Natural killer cell (primary cell): ENCODE measurements at regions not wholly inside any gene's neighbourhood (a gene's known extent, or its start where the extent isn't known, plus 50 kb on each side); places are given as distances from the start of the nearest gene placed in this dataset.

Experiments
- ATAC-seq, 3 donors: fragments of 150-1000 bp in 2 of 3; fragments of 200-7000 bp in 1 of 3; cut with Tn5 transposase; 1 replicate in 1 of 3; 2 replicates in 2 of 3; pipeline ENCODE4 v1.10.0; 2021; ENCODE audit warnings: mild to moderate bottlenecking in 2 of 3, moderate library complexity in 2 of 3
- DNase-seq, 2 donors: peaks; one replicate each; pipeline versions ENCODE4 v3.0.0 to v3.0.0-alpha.2; 2013 to 2021; ENCODE audit warnings: mixed read lengths in 1 of 2
- H3K27ac ChIP-seq: one replicate; pipeline ENCODE4 v1.5.1; 2013; ENCODE audit warnings: mild to moderate bottlenecking, low read length
- H3K27me3 ChIP-seq: one replicate; pipeline ENCODE4 v1.6.1; 2013; ENCODE audit warnings: low read length; ENCODE audit not compliant: control insufficient read depth, insufficient read depth
- H3K36me3 ChIP-seq: one replicate; pipeline ENCODE4 v1.6.1; 2013; ENCODE audit warnings: low read length; ENCODE audit not compliant: control insufficient read depth, insufficient read depth
- H3K4me1 ChIP-seq: one replicate; pipeline ENCODE4 v1.6.1; 2013; ENCODE audit warnings: low read length; ENCODE audit not compliant: control insufficient read depth, insufficient read depth
- H3K4me3 ChIP-seq: one replicate; pipeline ENCODE4 v1.5.1; 2013; ENCODE audit warnings: low read length
- H3K9me3 ChIP-seq: one replicate; pipeline ENCODE4 v1.6.1; 2013; ENCODE audit warnings: low read length; ENCODE audit not compliant: control insufficient read depth, insufficient read depth
- H3K27ac Mint-ChIP-seq, 2 donors: one replicate each; pipeline ENCODE4 v1.8.0; 2022; ENCODE audit warnings: mild to moderate bottlenecking in 2 of 2, mixed read lengths in 2 of 2, moderate library complexity in 1 of 2
- H3K27me3 Mint-ChIP-seq, 2 donors: one replicate each; pipeline ENCODE4 v1.8.0; 2022; ENCODE audit warnings: low read depth in 2 of 2, mixed read lengths in 2 of 2
- H3K36me3 Mint-ChIP-seq: one replicate; pipeline ENCODE4 v1.8.0; 2022; ENCODE audit warnings: mixed read lengths
- H3K4me1 Mint-ChIP-seq, 2 donors: one replicate each; pipeline ENCODE4 v1.8.0; 2022; ENCODE audit warnings: mixed read lengths in 2 of 2
- H3K4me3 Mint-ChIP-seq: one replicate; pipeline ENCODE4 v1.8.0; 2022; ENCODE audit warnings: mild to moderate bottlenecking, moderate library complexity, mixed read lengths
- H3K9me3 Mint-ChIP-seq, 2 donors: one replicate each; pipeline ENCODE4 v1.8.0; 2022; ENCODE audit warnings: mixed read lengths in 2 of 2
- CTCF ChIP-seq: fragments of 200-600 bp; IDR thresholded peaks from one replicate; pipeline ENCODE4 v1.8.0; 2022; ENCODE audit warnings: antibody characterized with exemption
- WGBS: methylation state at CpG from one replicate; pipeline ENCODE4 v1.1.7; 2013; ENCODE audit warnings: missing lambda C conversion rate; ENCODE audit not compliant: insufficient coverage; 5-methylcytosine and 5-hydroxymethylcytosine counted together
- intact Hi-C: fragments of 100-400 bp; cut with micrococcal nuclease; formaldehyde crosslinking; loops from one replicate; pipeline ENCODE4 v1.14.2; 2022

GRCh38 chr12:61365001-61365400, 895.2 kb upstream of the USP15 start:
- H3K36me3 Mint-ChIP-seq: no peaks in the 10 kb centered on the region
- H3K4me1 Mint-ChIP-seq: no peaks in the 10 kb centered on the region
- Histone ChIP-seq H3K9me3 (no peaks in the 10 kb centered on the region), H3K4me3 (no peak overlapping the region), H3K27ac (no peak overlapping the region), H3K36me3 (no peaks in the 10 kb centered on the region), H3K27me3 (no peaks in the 10 kb centered on the region), H3K4me1 (no peaks in the 10 kb centered on the region)
- peaks cover 4 to 6% of the 10 kb centered on the region in 2 donors for H3K9me3 Mint-ChIP-seq
- DNase-seq (no peak), ATAC-seq (no peak)
- TF ChIP-seq CTCF: no peak
- H3K27ac Mint-ChIP-seq: no peak overlapping the region
- intact Hi-C loops: no loop called here
- no peak overlapping the region for H3K4me3 Mint-ChIP-seq
- 6% methylated on average over 1 of the region's 1 CpG for WGBS
- H3K27me3 Mint-ChIP-seq: no peaks in the 10 kb centered on the region

- H3K9me3 ChIP-seq: no peaks in the 10 kb centered on the region
- no peak for DNase-seq
- no peaks in the 10 kb centered on the region for H3K36me3 Mint-ChIP-seq
- no peak for TF ChIP-seq CTCF
- H3K9me3 Mint-ChIP-seq: peaks cover 9 to 12% of the 10 kb centered on the region in 2 donors
- no peaks in the 10 kb centered on the region for H3K27me3 Mint-ChIP-seq
- no peaks in the 10 kb centered on the region for H3K27me3 ChIP-seq
- no peak overlapping the region for H3K4me3 Mint-ChIP-seq
- no CpG with 5 or more reads among the region's 1 CpG for WGBS
- no peaks in the 10 kb centered on the region for H3K4me1 Mint-ChIP-seq
- no peak overlapping the region for H3K27ac ChIP-seq
- no peak overlapping the region for H3K4me3 ChIP-seq
- no peaks in the 10 kb centered on the region for H3K36me3 ChIP-seq
- no peak overlapping the region for H3K27ac Mint-ChIP-seq
- intact Hi-C loops: no loop called here
- ATAC-seq: no peak
- H3K4me1 ChIP-seq: no peaks in the 10 kb centered on the region
Measured at GRCh38 chr12:61367281-61367785, 892.9 kb upstream of the USP15 start.

GRCh38 chr12:61369241-61369910, 890.8 kb upstream of the USP15 start:
- intact Hi-C loops: no loop called here
- Histone ChIP-seq H3K36me3 (no peaks in the 10 kb centered on the region), H3K4me3 (no peak overlapping the region), H3K27me3 (no peaks in the 10 kb centered on the region), H3K27ac (no peak overlapping the region), H3K9me3 (no peaks in the 10 kb centered on the region), H3K4me1 (no peaks in the 10 kb centered on the region)
- Mint-ChIP-seq H3K4me1 (no peaks in the 10 kb centered on the region), H3K27ac (no peak overlapping the region), H3K36me3 (peaks cover 9% of the 10 kb centered on the region), H3K4me3 (no peak overlapping the region), H3K27me3 (no peaks in the 10 kb centered on the region), H3K9me3 (peaks cover 8 to 11% of the 10 kb centered on the region in 2 donors)
- WGBS: 100% methylated on average over 3 of the region's 4 CpGs
- no peak for TF ChIP-seq CTCF
- no peak for ATAC-seq
- DNase-seq: no peak

GRCh38 chr12:61384511-61384910, 875.7 kb upstream of the USP15 start:
- no peaks in the 10 kb centered on the region for H3K4me1 ChIP-seq
- intact Hi-C loops: no loop called here
- 63% methylated on average over 1 of the region's 1 CpG for WGBS
- no peak overlapping the region for H3K4me3 ChIP-seq
- no peak for TF ChIP-seq CTCF
- Mint-ChIP-seq H3K36me3 (no peaks in the 10 kb centered on the region), H3K4me3 (no peak overlapping the region), H3K4me1 (no peaks in the 10 kb centered on the region), H3K9me3 (peaks cover 25 to 27% of the 10 kb centered on the region in 2 donors), H3K27me3 (no peaks in the 10 kb centered on the region), H3K27ac (no peak overlapping the region)
- H3K36me3 ChIP-seq: no peaks in the 10 kb centered on the region
- no peaks in the 10 kb centered on the region for H3K27me3 ChIP-seq
- H3K9me3 ChIP-seq: peaks cover 5% of the 10 kb centered on the region
- ATAC-seq: no peak
- DNase-seq: no peak
- H3K27ac ChIP-seq: no peak overlapping the region
